Skeletal muscle satellite cell (primary cell): ENCODE measurements at regions not wholly inside any gene's neighbourhood (a gene's known extent, or its start where the extent isn't known, plus 50 kb on each side); places are given as distances from the start of the nearest gene placed in this dataset.
"Not testable (repeated sequence)": the region's sequence is repeated elsewhere in the genome, so short reads cannot be mapped to it uniquely, and the experiment has no call there.

Experiments
- H3K27me3 ChIP-seq: 2 replicates; pipeline ENCODE4 v1.7.0; 2013; ENCODE audit warnings: low read length; ENCODE audit not compliant: control insufficient read depth, insufficient read depth
- H3K36me3 ChIP-seq: 2 replicates; pipeline ENCODE4 v1.7.0; 2013; ENCODE audit warnings: mild to moderate bottlenecking, control low read depth, low read length; ENCODE audit not compliant: insufficient read depth
- H3K4me1 ChIP-seq: 2 replicates; pipeline ENCODE4 v1.7.0; 2013; ENCODE audit warnings: low read length; ENCODE audit not compliant: control insufficient read depth, insufficient read depth
- H3K4me2 ChIP-seq: 2 replicates; pipeline ENCODE4 v1.7.0; 2013; ENCODE audit warnings: mild to moderate bottlenecking, low read length
- H3K4me3 ChIP-seq: 2 replicates; pipeline ENCODE4 v1.7.0; 2013; ENCODE audit warnings: low read length
- H3K9ac ChIP-seq: 2 replicates; pipeline ENCODE4 v1.7.0; 2013; ENCODE audit warnings: mild to moderate bottlenecking, low read depth, low read length, moderate library complexity
- H3K9me3 ChIP-seq: replicated peaks from 2 replicates; pipeline ENCODE4 v1.7.0; 2013; ENCODE audit warnings: mild to moderate bottlenecking, control low read depth, low read length

- not testable (repeated sequence) for H3K36me3 ChIP-seq, H3K4me2 ChIP-seq, H3K4me1 ChIP-seq, H3K27me3 ChIP-seq, H3K4me3 ChIP-seq, H3K9ac ChIP-seq, H3K9me3 ChIP-seq
Measured at GRCh38 chr7:32762206-32762924, 129.2 kb downstream of the KBTBD2 start.

- no peak overlapping the region for H3K9ac ChIP-seq
Measured at GRCh38 chr7:32761451-32762205, 129.9 kb downstream of the KBTBD2 start.

GRCh38 chr7:32760755-32761154 lies 130.8 kb downstream of the KBTBD2 start:
- not testable (repeated sequence) for H3K4me3 ChIP-seq, H3K9me3 ChIP-seq, H3K9ac ChIP-seq, H3K27me3 ChIP-seq, H3K4me2 ChIP-seq, H3K36me3 ChIP-seq, H3K4me1 ChIP-seq

More at GRCh38 chr7:32761451-32762205, 129.9 kb downstream of the KBTBD2 start:
- H3K4me2 ChIP-seq = no peak overlapping the region
- H3K36me3 ChIP-seq = no peaks in the 10 kb centered on the region
- H3K4me3 ChIP-seq = no peak overlapping the region
- H3K9me3 ChIP-seq = no peaks in the 10 kb centered on the region
- H3K4me1 ChIP-seq = no peaks in the 10 kb centered on the region
- H3K27me3 ChIP-seq = no peaks in the 10 kb centered on the region

- H3K4me3 ChIP-seq, H3K9ac ChIP-seq, H3K4me1 ChIP-seq, H3K9me3 ChIP-seq, H3K4me2 ChIP-seq, H3K27me3 ChIP-seq, H3K36me3 ChIP-seq: not testable (repeated sequence)
Measured at GRCh38 chr7:32759859-32760258, 131.7 kb downstream of the KBTBD2 start.

- not testable (repeated sequence) for H3K4me2 ChIP-seq, H3K27me3 ChIP-seq, H3K9me3 ChIP-seq, H3K9ac ChIP-seq, H3K36me3 ChIP-seq, H3K4me1 ChIP-seq, H3K4me3 ChIP-seq
Measured at GRCh38 chr7:32753872-32754271, 137.7 kb downstream of the KBTBD2 start.

- H3K36me3 ChIP-seq, H3K9ac ChIP-seq, H3K4me1 ChIP-seq, H3K9me3 ChIP-seq, H3K4me3 ChIP-seq, H3K27me3 ChIP-seq, H3K4me2 ChIP-seq: not testable (repeated sequence)
Measured at GRCh38 chr7:32748337-32748736, 143.2 kb downstream of the KBTBD2 start.

- not testable (repeated sequence) for H3K4me2 ChIP-seq, H3K9me3 ChIP-seq, H3K9ac ChIP-seq, H3K36me3 ChIP-seq, H3K4me3 ChIP-seq, H3K27me3 ChIP-seq, H3K4me1 ChIP-seq
Measured at GRCh38 chr7:32747443-32748148, 144.0 kb downstream of the KBTBD2 start.

GRCh38 chr7:32741853-32742476 lies 149.6 kb downstream of the KBTBD2 start:
- H3K9me3 ChIP-seq, H3K27me3 ChIP-seq, H3K36me3 ChIP-seq, H3K4me3 ChIP-seq, H3K4me2 ChIP-seq, H3K9ac ChIP-seq, H3K4me1 ChIP-seq: not testable (repeated sequence)

GRCh38 chr7:32739749-32740148 lies 151.8 kb downstream of the KBTBD2 start:
- not testable (repeated sequence) for H3K9me3 ChIP-seq, H3K27me3 ChIP-seq, H3K36me3 ChIP-seq, H3K4me1 ChIP-seq, H3K4me3 ChIP-seq, H3K4me2 ChIP-seq, H3K9ac ChIP-seq

- H3K4me2 ChIP-seq, H3K4me3 ChIP-seq, H3K36me3 ChIP-seq, H3K4me1 ChIP-seq, H3K27me3 ChIP-seq, H3K9me3 ChIP-seq, H3K9ac ChIP-seq: not testable (repeated sequence)
Measured at GRCh38 chr7:32738390-32738789, 153.2 kb downstream of the KBTBD2 start.

- not testable (repeated sequence) for H3K9me3 ChIP-seq, H3K27me3 ChIP-seq, H3K4me3 ChIP-seq, H3K4me2 ChIP-seq, H3K9ac ChIP-seq, H3K36me3 ChIP-seq, H3K4me1 ChIP-seq
Measured at GRCh38 chr7:32732767-32733166, 158.8 kb downstream of the KBTBD2 start.
